ENCODE measurements at regions not wholly inside any gene's neighbourhood (a gene's known extent, or its start where the extent isn't known, plus 50 kb on each side); places are given as distances from the start of the nearest gene placed in this dataset.

DNA sequence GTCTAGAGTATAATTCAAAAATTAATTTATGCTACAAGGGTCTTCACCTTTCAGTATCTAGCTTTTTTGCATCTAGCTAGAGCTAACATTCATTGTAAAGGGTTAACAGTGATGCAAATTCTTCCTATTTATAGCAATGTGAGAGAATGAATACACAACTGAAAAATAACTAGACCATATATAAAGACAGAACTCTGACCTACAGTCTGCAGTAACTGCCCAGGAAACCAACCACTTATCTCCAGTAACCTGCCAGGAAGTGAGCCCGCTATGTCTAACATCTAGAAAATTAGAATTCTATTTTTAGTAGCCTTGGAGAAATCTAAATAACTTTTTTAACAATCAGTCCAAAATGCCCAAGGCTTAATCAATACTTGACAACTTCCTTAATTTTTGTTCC is 1021.9 kb downstream of the LRFN5 start:
- H3K9me1 ChIP-seq (replicated peaks; ENCODE audit: control insufficient read depth, extremely low read depth, insufficient read depth, low read length), result no peaks in the 10 kb centered on the region
- no peaks in the 10 kb centered on the region for H3K36me3 ChIP-seq (ENCODE audit: control insufficient read depth in 2 of 2, extremely low read depth in 1 of 2, insufficient read depth in 2 of 2, low read length in 2 of 2)
- ChIA-PET POLR2A (no interaction called here), CTCF (no interaction called here)
- H3K4me1 ChIP-seq (ENCODE audit: control insufficient read depth, extremely low read depth, insufficient read depth, low read length), result no peaks in the 10 kb centered on the region
- no peak overlapping the region for H3K27ac ChIP-seq (ENCODE audit: insufficient read depth, low read depth, low read length)
- DNase-seq (ENCODE audit: low read depth, low spot score), result no peak
- TF ChIP-seq GATA2 (IDR thresholded peaks at IDR 0.05; ENCODE audit: insufficient read depth, insufficient read length, low read depth, low read length) (no peak), JUN (IDR thresholded peaks at IDR 0.05; ENCODE audit: borderline replicate concordance, insufficient read depth, insufficient read length, low read depth) (no peak), POLR2AphosphoS5 (IDR thresholded peaks at IDR 0.05; ENCODE audit: insufficient read depth, low read depth, low read length) (no peak), MAX (IDR thresholded peaks at IDR 0.05; ENCODE audit: insufficient read depth, insufficient read length) (no peak), MYC (IDR thresholded peaks at IDR 0.05; ENCODE audit: low read depth, low read length) (no peak)
- TF ChIP-seq, protein P1, sequence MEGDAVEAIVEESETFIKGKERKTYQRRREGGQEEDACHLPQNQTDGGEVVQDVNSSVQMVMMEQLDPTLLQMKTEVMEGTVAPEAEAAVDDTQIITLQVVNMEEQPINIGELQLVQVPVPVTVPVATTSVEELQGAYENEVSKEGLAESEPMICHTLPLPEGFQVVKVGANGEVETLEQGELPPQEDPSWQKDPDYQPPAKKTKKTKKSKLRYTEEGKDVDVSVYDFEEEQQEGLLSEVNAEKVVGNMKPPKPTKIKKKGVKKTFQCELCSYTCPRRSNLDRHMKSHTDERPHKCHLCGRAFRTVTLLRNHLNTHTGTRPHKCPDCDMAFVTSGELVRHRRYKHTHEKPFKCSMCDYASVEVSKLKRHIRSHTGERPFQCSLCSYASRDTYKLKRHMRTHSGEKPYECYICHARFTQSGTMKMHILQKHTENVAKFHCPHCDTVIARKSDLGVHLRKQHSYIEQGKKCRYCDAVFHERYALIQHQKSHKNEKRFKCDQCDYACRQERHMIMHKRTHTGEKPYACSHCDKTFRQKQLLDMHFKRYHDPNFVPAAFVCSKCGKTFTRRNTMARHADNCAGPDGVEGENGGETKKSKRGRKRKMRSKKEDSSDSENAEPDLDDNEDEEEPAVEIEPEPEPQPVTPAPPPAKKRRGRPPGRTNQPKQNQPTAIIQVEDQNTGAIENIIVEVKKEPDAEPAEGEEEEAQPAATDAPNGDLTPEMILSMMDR (IDR thresholded peaks at IDR 0.05; ENCODE audit: extremely low read depth in 1 of 2, insufficient read depth in 1 of 2, low read depth in 1 of 2, low read length in 2 of 2), result no peak
- H3K9me3 ChIP-seq (replicated peaks; ENCODE audit: control insufficient read depth, insufficient read depth, low read length), result peaks cover 2% of the 10 kb centered on the region
- no peaks in the 10 kb centered on the region for H4K20me1 ChIP-seq (replicated peaks; ENCODE audit: control insufficient read depth, extremely low read depth, insufficient read depth, low read length)
- H2AFZ ChIP-seq (ENCODE audit: low read depth, low read length), result no peak overlapping the region
- no peaks in the 10 kb centered on the region for H3K79me2 ChIP-seq (ENCODE audit: control insufficient read depth, insufficient read depth, low read length)
- no peak overlapping the region for H3K4me3 ChIP-seq (replicated peaks in 1 of 3; ENCODE audit: insufficient read depth in 1 of 3, low read depth in 1 of 3, low read length in 3 of 3)
- dilution Hi-C loops (cut with MboI; ENCODE audit: extremely low pct_ligation_motif_present, low sequenced_read_pairs), result no loop called here
- no peak for FAIRE-seq
- H3K27me3 ChIP-seq (ENCODE audit: control insufficient read depth in 2 of 2, insufficient read depth in 2 of 2, low read length in 2 of 2), result no peaks in the 10 kb centered on the region
- intact Hi-C loops (cut with micrococcal nuclease), result no loop called here
- H3K9ac ChIP-seq (replicated peaks; ENCODE audit: extremely low read depth, insufficient read depth, low read length), result no peak overlapping the region
- no TSS peak for BruUV-seq (replicated peaks)
- no peak overlapping the region for H3K4me2 ChIP-seq (ENCODE audit: insufficient read depth, low read length)

DNA sequence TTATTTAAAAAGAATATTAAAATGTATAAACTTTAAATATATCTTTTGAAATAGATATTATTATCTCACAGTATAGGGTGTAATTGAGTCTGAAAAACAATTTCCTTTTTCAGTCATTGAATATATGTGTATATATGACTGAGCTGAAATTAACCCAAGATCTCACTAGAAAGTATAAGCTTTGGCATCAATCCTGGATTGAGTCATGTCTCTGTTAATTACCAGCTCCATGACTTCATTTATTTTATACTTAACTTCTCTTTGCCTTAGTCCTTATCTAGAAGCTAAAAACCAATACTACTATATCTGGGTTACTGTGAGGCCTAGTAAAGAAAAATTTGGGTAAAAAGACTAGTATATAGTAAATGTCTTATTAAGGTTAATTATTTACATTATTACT is 1020.3 kb downstream of the LRFN5 start:
- DNase-seq (ENCODE audit: low read depth, low spot score) (no peak), FAIRE-seq (no peak)
- dilution Hi-C loops (cut with MboI; ENCODE audit: extremely low pct_ligation_motif_present, low sequenced_read_pairs) (no loop called here), intact Hi-C loops (cut with micrococcal nuclease) (no loop called here)
- H3K36me3 ChIP-seq (ENCODE audit: control insufficient read depth in 2 of 2, extremely low read depth in 1 of 2, insufficient read depth in 2 of 2, low read length in 2 of 2), result no peaks in the 10 kb centered on the region
- no peak overlapping the region for H3K4me3 ChIP-seq (replicated peaks in 1 of 3; ENCODE audit: insufficient read depth in 1 of 3, low read depth in 1 of 3, low read length in 3 of 3)
- ChIA-PET POLR2A (no interaction called here), CTCF (no interaction called here)
- BruUV-seq (replicated peaks), result no TSS peak
- H3K27me3 ChIP-seq (ENCODE audit: control insufficient read depth in 2 of 2, insufficient read depth in 2 of 2, low read length in 2 of 2), result no peaks in the 10 kb centered on the region
- H3K9me3 ChIP-seq (replicated peaks; ENCODE audit: control insufficient read depth, insufficient read depth, low read length), result peaks cover 2% of the 10 kb centered on the region
- no peak overlapping the region for H3K27ac ChIP-seq (ENCODE audit: insufficient read depth, low read depth, low read length)
- H3K4me1 ChIP-seq (ENCODE audit: control insufficient read depth, extremely low read depth, insufficient read depth, low read length), result no peaks in the 10 kb centered on the region
- TF ChIP-seq FOS (IDR thresholded peaks at IDR 0.05; ENCODE audit: borderline replicate concordance, insufficient read depth, low read length), result no peak
- no peak for TF ChIP-seq MAX (IDR thresholded peaks at IDR 0.05; ENCODE audit: insufficient read depth, insufficient read length)
- TF ChIP-seq EZH2 (IDR thresholded peaks at IDR 0.05; ENCODE audit: borderline replicate concordance, low read depth, low read length, severe bottlenecking), result no peak
- TF ChIP-seq MYC (IDR thresholded peaks at IDR 0.05; ENCODE audit: low read depth, low read length), result no peak
- H2AFZ ChIP-seq (ENCODE audit: low read depth, low read length), result no peak overlapping the region
- H4K20me1 ChIP-seq (replicated peaks; ENCODE audit: control insufficient read depth, extremely low read depth, insufficient read depth, low read length), result no peaks in the 10 kb centered on the region
- no peaks in the 10 kb centered on the region for H3K9me1 ChIP-seq (replicated peaks; ENCODE audit: control insufficient read depth, extremely low read depth, insufficient read depth, low read length)
- no peak overlapping the region for H3K9ac ChIP-seq (replicated peaks; ENCODE audit: extremely low read depth, insufficient read depth, low read length)
- H3K4me2 ChIP-seq (ENCODE audit: insufficient read depth, low read length), result no peak overlapping the region
- no peaks in the 10 kb centered on the region for H3K79me2 ChIP-seq (ENCODE audit: control insufficient read depth, insufficient read depth, low read length)

All from endothelial cell of umbilical vein (primary cell).